Sigmoid colon (tissue), 4 donors: ENCODE measurements at regions not wholly inside any gene's neighbourhood (a gene's known extent, or its start where the extent isn't known, plus 50 kb on each side); places are given as distances from the start of the nearest gene placed in this dataset.

Experiments used
- EP300 ChIP-seq, 4 donors: sonication (generic); formaldehyde crosslinking; IDR thresholded peaks; one replicate each; pipeline ENCODE4 v1.6.1; 2017; ENCODE audit warnings: antibody characterized with exemption in 4 of 4
- POLR2A ChIP-seq, 2 donors: fragments of 450-650 bp; IDR thresholded peaks; one replicate each; pipeline ENCODE4 v1.6.1; 2016; ENCODE audit warnings: antibody characterized with exemption in 2 of 2, mild to moderate bottlenecking in 2 of 2, moderate library complexity in 2 of 2
- POLR2AphosphoS5 ChIP-seq, 4 donors: sonication (generic); formaldehyde crosslinking; IDR thresholded peaks; one replicate each; pipeline ENCODE4 v1.6.1; 2017; ENCODE audit warnings: antibody characterized with exemption in 4 of 4
- TF ChIP-seq, protein P1 (sequence below), 4 experiments: fragments of 450-650 bp in 3 of 4; fragments of 200-600 bp in 1 of 4; IDR thresholded peaks; one replicate each; pipeline ENCODE4 v1.5.1; 2016 to 2019; ENCODE audit warnings: antibody characterized with exemption in 4 of 4, mild to moderate bottlenecking in 3 of 4, moderate library complexity in 2 of 4

DNA sequence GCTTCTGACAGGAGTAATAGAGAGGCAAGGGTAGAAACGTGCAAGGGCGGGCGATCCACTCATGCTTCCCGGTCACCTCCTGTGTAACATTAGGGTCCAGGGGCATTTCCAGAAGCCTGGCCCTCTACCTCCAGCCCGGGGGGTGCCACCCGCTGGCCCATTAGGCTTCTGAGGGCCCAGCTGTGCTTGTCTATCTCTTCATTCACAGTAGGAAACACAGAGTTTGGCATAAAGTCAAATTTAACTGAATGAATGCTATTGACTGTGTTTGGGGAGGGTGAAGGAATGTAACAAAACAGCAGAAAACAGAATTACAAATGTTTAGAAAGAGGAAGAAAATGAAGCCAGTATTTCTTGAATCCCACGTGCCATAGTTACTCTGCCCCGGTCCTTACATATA is 112.4 kb upstream of the SLC66A3 start:
- no peak for TF ChIP-seq EP300 (IDR thresholded peaks at IDR 0.05)
- no peak for TF ChIP-seq POLR2AphosphoS5 (IDR thresholded peaks at IDR 0.05)
- TF ChIP-seq POLR2A (IDR thresholded peaks at IDR 0.05), result no peak
- TF ChIP-seq, protein P1, sequence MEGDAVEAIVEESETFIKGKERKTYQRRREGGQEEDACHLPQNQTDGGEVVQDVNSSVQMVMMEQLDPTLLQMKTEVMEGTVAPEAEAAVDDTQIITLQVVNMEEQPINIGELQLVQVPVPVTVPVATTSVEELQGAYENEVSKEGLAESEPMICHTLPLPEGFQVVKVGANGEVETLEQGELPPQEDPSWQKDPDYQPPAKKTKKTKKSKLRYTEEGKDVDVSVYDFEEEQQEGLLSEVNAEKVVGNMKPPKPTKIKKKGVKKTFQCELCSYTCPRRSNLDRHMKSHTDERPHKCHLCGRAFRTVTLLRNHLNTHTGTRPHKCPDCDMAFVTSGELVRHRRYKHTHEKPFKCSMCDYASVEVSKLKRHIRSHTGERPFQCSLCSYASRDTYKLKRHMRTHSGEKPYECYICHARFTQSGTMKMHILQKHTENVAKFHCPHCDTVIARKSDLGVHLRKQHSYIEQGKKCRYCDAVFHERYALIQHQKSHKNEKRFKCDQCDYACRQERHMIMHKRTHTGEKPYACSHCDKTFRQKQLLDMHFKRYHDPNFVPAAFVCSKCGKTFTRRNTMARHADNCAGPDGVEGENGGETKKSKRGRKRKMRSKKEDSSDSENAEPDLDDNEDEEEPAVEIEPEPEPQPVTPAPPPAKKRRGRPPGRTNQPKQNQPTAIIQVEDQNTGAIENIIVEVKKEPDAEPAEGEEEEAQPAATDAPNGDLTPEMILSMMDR (IDR thresholded peaks at IDR 0.05), result no peak
